RWPE1 (cell line): ENCODE measurements at regions not wholly inside any gene's neighbourhood (a gene's known extent, or its start where the extent isn't known, plus 50 kb on each side); places are given as distances from the start of the nearest gene placed in this dataset.

ENCODE experiments used
- CTCF ChIA-PET: fragments of 350-600 bp; sonication (Branson Sonifier 250); formaldehyde crosslinking; extraction: SDS; loops from one replicate; lab custom pipeline; 2021; lab: Yijun Ruan, JAX
- POLR2A ChIA-PET: fragments of 400-600 bp; formaldehyde crosslinking; extraction: SDS; loops from one replicate; lab custom pipeline; 2020; ENCODE audit warnings: antibody characterized with exemption; ENCODE audit not compliant: low non-redundant PET; lab: Yijun Ruan, JAX
- DNase-seq: peaks from one replicate; pipeline ENCODE4 v3.0.0; 2012; ENCODE audit warnings: low spot score
- H3K27ac ChIP-seq: fragments of 450-650 bp; 2 replicates; pipeline ENCODE4 v1.5.1; 2017
- TF ChIP-seq, protein P1 (sequence below): fragments of 450-650 bp; conservative IDR thresholded peaks from 2 replicates; pipeline ENCODE4 v1.5.1; 2017; ENCODE audit warnings: low read depth, mild to moderate bottlenecking

DNA sequence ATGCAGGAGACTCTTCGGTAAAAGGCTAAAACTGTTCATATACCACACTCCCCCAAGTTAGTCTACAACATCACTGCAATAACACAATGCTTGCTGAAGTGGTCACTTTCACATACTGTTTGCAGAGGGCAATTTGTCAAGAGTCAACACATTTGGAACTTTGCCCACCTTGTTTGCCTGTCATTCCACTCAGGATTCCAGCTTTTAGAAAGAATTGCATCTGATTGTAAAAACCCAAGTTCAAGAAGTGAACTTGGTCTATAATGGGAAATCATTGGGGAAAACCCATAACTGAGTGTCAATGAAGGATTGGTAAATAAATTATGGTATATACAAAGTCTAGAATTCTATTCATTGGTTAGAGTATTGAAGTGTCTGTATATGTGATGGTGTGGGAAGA is 120.5 kb downstream of the GADD45G start:
- no peak overlapping the region for H3K27ac ChIP-seq
- DNase-seq = no peak
- ChIA-PET POLR2A (no interaction called here), CTCF (no interaction called here)
- TF ChIP-seq, protein P1, sequence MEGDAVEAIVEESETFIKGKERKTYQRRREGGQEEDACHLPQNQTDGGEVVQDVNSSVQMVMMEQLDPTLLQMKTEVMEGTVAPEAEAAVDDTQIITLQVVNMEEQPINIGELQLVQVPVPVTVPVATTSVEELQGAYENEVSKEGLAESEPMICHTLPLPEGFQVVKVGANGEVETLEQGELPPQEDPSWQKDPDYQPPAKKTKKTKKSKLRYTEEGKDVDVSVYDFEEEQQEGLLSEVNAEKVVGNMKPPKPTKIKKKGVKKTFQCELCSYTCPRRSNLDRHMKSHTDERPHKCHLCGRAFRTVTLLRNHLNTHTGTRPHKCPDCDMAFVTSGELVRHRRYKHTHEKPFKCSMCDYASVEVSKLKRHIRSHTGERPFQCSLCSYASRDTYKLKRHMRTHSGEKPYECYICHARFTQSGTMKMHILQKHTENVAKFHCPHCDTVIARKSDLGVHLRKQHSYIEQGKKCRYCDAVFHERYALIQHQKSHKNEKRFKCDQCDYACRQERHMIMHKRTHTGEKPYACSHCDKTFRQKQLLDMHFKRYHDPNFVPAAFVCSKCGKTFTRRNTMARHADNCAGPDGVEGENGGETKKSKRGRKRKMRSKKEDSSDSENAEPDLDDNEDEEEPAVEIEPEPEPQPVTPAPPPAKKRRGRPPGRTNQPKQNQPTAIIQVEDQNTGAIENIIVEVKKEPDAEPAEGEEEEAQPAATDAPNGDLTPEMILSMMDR = no peak

GRCh38 chr9:89729954-89730530 is 125.2 kb downstream of the GADD45G start:
- POLR2A ChIA-PET = no interaction called here
- CTCF ChIA-PET = interaction anchor here (0.6 kb wide), 1 partner anchor 112 kb away, joined by 3 read pairs; no protein-coding TSS in a partner anchor
- no peak for DNase-seq
- H3K27ac ChIP-seq = no peak overlapping the region
- TF ChIP-seq, protein P1 = no peak

DNA sequence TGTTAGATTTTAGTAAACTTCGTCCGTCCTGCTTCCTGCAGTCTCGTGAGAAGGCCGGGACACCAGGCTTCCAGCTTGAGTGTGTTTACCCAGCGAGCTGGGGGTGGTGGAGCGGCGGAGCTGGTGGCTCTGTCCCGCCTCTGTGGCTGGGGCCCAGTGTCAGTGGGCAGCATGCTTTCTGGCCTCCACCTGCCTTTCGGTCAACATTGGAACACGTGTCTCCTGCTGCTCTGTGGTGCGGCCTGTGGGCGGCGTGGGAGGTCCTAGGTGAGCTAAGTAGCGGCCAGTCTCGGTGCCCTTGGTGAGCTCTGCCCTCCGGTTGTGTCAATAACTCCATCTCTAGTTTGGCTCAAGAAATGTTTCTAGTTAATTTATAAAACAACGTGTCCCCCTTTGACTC is 125.9 kb downstream of the GADD45G start:
- H3K27ac ChIP-seq = no peak overlapping the region
- TF ChIP-seq, protein P1 = no peak
- no peak for DNase-seq
- ChIA-PET CTCF (interaction anchor here (0.6 to 1.5 kb wide), 2 partner anchors 20 to 113 kb away, joined by 3 read pairs; no protein-coding TSS in a partner anchor), POLR2A (no interaction called here)

GRCh38 chr9:89731262-89732182 is 126.7 kb downstream of the GADD45G start:
- POLR2A ChIA-PET = no interaction called here
- TF ChIP-seq, protein P1 = no peak
- CTCF ChIA-PET = interaction anchor here (0.6 to 1.5 kb wide), 3 partner anchors 19 to 129 kb away, joined by 3 to 5 read pairs (median 3); no protein-coding TSS in a partner anchor
- no peak for DNase-seq
- no peak overlapping the region for H3K27ac ChIP-seq

GRCh38 chr9:89732295-89732938 is 127.6 kb downstream of the GADD45G start:
- peak; percentile 57 for DNase-seq
- CTCF ChIA-PET = interaction anchor here (0.6 to 1.5 kb wide), 2 partner anchors 18 to 129 kb away, joined by 3 to 5 read pairs; no protein-coding TSS in a partner anchor
- TF ChIP-seq, protein P1 = no peak
- no peak overlapping the region for H3K27ac ChIP-seq
- POLR2A ChIA-PET = no interaction called here

DNA sequence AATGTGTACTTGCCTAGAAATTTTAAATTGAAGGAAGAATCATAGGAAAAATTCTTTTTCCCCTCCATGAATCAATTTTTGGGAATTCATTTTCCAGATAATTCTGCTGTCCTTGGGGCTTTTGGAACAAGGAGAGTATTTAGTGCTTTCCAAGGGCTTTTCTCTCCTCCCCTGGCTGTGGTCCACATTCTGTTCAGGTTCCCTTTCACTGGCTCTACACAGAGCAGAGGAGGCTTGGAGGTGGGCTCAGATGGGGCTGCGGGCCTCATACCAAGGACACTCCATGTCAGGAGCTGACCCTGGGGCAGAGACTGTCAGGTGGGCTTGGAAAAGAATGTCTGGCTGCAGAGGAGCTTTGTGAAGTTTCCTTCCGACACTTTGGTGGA is 128.1 kb downstream of the GADD45G start:
- DNase-seq = no peak
- CTCF ChIA-PET = no interaction called here
- TF ChIP-seq, protein P1 = no peak
- POLR2A ChIA-PET = no interaction called here
- no peak overlapping the region for H3K27ac ChIP-seq
